GM19455 (cell line): ENCODE measurements at regions not wholly inside any gene's neighbourhood (a gene's known extent, or its start where the extent isn't known, plus 50 kb on each side); places are given as distances from the start of the nearest gene placed in this dataset.

Experiments
- ATAC-seq: cut with Tn5 transposase; IDR thresholded peaks from one replicate; pipeline ENCODE4 v1.9.1; 2021; ENCODE audit not compliant: unreplicated experiment

- no peak for ATAC-seq
Observed at GRCh38 chr10:43809211-43809930, 160.7 kb upstream of the ZNF32 start.

DNA sequence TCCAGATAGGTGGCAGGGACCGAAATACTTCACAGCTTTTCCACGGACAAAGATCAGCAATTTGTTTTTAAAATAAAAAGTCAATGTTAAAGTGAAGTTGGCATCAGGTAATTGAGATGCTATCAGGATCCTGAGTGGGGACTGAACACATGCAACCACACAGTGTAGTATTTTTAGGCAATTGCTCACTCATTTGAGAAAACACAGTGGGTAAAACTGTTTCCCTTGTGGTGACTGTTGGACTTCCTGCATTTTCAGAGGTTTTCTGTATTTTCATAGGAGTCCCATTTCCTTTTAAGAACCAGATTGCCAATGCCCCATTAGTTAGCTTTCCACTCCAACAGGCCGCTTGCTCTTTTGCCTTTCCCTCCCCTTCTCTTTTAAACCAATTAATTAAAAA is 159.5 kb upstream of the ZNF32 start:
- peak; percentile 59 for ATAC-seq

GRCh38 chr10:43806831-43807640 is 158.4 kb upstream of the ZNF32 start:
- no peak for ATAC-seq

- ATAC-seq: no peak
Observed at GRCh38 chr10:43803791-43804190, 155.1 kb upstream of the ZNF32 start.

DNA sequence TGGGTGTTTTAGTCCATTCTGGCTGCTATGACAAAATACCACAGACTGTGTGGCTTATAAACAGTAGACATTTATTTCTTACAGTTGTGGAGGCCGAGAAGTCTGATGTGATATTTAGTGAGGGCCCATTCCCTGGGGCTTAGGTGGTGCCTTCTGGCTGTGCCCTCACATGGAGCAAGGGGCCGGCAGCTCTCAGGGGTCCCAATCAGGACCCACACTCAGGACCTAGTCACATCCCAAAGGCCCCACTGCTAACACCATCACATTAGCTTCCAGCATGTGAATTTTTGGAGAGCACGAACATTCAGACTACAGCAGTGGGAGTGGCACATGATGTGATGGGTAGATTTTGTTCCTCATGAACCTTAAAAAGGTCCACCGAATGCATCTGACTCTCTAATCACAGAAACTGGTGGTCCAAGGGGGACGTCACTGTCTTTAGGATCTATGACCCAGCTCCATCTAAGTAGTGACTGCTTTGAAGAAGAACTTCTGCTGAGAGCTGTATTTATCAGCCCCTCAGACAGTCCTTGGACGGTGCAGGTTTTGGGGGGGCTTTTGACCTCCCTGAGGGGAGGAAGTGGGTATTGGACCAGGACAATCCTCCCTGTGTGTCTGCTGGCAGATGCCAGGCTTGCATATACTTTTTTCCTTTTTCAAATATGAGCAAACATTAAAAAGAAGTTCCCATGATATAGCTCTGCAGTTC is 154.5 kb upstream of the ZNF32 start:
- ATAC-seq: no peak

DNA sequence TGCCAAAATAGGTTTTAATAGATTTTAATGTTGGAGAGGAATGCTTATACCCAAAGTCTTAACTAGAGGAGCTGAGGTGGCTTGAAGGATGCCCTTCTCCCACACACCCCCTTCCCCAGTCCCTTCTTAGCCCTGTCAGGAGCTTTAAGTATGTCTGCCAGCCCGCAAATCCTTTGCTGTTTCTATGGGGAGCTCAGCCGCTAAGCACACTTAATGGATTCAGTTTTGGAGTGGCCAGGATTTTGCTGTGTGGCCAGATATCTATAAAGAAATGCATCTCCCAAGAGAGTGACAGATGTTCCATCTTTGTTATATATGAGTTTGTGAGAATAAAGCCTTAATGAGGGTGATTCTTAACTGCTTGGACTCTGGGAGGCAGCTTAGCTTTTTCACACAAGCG is 152.9 kb upstream of the ZNF32 start:
- no peak for ATAC-seq

- no peak for ATAC-seq
Observed at GRCh38 chr10:43801140-43801539, 152.5 kb upstream of the ZNF32 start.

- ATAC-seq: no peak
Observed at GRCh38 chr10:43796781-43797180, 148.1 kb upstream of the ZNF32 start.

DNA sequence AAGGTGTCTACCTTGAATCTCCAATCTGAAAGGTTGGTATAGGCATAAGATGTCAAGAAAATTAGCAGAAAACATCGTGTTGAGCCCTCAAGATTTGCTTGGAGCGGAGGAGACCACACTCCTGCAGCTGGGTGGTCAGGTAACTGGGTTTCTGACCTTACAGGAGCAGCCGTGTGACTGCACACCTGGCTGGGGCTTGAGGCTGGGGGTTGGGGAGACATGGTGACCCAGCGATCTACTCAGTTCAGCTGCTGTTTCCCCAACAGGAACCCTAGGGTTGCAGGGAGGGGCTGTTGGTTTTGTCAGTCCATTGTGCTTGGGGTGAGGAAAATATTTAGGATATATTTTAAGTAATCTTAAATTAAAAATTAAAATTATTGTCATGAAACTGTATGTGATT is 147.0 kb upstream of the ZNF32 start:
- ATAC-seq: no peak

DNA sequence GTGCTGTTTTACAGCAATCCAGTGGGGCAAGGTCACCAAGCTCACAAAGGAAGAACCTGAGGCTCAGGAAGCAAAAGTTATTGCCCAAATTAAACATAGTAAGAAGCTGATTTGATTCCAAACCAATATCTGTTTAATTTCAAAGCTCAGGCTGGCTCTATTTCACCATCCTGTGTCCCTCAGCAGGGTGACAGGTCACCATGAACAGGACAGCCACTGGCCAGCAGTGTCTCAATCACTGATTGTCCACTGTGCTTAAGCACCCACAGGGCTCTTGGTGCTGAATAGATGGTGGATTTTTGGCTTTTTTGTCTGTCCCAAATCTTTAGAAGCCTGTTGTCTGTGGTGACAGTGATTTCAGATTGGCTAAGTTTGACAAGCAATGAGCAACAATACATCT is 146.4 kb upstream of the ZNF32 start:
- no peak for ATAC-seq

DNA sequence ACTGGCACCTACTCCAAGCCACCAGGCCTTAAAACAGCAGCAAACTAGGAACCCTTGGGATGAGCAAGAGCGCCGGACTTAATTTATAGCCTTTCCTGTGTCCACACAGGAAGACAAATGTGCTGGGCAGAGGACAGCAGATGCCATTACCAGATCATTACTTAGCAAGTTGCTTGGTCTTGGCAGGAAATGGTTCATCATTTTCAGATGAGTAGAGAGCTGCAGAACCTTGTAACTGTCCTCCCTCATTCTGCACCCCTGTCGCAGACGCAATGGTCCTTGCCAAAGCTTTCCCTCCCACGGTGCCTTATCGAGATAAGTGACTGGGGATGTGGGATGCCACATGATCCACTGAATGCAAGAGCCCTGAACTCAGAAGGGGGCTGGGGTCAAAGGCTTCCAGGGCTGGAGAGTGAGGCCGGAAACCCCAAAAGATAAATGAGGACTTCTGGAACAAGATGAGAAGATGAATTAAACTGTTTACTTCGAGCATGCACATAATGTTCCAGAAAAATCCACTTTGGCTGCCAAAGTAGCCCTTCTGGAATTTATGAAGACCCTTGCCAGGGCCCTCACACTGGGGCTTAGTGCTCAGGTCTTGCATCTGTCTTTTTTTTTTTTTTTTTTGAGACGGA is 145.6 kb upstream of the ZNF32 start:
- ATAC-seq: no peak

DNA sequence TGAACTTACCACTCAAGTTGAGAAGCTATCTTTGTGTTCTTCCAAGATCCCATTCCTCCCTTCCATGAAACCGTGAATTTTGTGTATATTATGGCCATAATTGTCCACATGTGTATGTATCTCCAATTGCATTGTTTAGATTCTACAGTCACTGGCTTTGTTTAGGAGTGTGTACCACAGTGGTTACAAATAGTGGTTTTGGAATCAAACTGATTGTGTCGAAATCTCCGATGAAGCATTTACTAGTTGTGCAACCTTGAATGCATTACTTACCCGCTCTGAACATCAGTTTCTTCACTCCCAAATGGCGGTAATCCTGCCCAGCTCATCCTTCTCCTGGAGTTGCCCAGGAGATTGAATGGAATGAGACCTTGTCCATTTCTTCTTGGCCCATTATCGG is 145.0 kb upstream of the ZNF32 start:
- no peak for ATAC-seq

GRCh38 chr10:43790147-43790546 is 141.5 kb upstream of the ZNF32 start:
- no peak for ATAC-seq

DNA sequence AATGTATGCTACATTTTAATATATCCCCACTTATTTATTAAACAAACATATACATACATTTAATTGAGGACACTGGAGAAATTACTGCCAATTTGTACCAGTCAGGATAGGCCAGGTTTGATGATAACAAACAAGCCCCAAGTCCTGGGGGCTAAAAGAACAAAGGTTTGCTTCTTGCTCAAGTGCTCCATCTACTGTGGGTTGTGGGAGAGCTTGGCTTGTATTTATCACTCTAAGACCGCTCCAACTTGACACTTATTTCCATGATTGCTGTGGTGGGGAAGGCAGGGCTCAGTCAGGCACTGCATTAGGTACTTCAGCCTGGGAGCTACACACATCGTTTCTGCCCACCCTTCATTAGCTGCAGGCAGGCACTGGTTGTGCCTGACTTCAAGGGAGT is 136.6 kb upstream of the ZNF32 start:
- ATAC-seq: no peak

DNA sequence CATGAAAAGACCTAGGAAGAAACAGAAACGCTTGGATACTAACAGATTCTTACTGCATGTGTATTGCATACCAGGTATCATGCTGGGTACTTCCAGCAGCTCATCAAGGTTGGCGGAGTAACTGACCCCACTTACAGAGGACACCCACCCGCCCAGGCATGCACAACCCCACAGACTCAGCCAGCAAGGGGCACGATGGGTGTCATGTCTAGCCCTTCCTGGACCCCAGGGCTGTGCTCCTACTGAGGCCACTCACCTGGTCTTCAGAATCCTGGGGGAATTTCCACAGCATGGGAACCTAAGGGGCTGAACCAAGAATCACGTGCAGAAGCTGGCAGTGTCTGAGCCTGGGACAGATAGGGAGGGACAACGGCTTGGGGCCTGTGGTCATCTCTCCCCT is 134.1 kb upstream of the ZNF32 start:
- no peak for ATAC-seq

- ATAC-seq: no peak
Observed at GRCh38 chr10:43781480-43782361, 133.0 kb upstream of the ZNF32 start.

DNA sequence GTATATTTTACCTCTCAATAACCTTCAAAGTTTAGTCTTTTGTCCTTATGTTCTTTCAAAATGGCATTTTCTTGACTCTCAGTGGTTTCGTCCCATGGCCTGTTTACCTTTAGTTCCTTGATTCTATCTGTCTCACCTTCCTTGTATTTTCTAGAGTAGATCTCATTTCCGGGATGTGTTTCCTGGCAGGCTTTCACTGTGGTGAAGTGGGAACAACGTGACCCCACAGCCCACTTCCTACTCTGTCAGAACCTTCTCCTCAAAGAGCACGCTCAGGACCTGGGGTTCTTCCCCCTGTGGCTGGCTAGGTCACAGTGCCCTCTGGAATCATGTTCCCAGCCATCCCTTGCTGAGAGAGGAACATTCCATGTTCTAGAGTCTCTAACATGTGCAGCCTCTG is 129.9 kb upstream of the ZNF32 start:
- ATAC-seq: no peak

GRCh38 chr10:43775384-43775783 is 126.7 kb upstream of the ZNF32 start:
- ATAC-seq: no peak

DNA sequence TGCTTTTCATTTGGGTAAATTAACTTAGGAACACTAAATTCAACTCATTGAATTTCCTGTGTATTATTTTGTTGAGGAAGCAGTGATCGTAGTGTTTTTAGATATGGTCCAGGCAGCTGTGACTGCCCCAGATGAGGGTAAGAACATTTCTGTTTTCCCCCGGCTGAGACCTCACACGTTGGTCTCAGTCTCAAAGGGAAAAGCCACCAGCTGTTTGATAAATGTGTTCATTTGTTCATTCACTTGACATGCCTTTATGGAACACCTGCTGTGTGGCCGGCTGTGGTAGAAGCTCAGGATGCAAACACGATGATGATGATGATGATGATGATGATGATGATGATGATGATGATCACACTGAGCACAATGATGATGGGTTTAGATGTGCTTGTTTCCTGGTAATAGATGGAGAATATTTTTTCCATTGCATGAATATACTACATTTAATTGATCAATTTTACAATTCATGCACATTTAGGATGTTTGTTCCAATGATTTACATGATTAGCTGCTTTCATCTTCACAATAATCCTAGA is 125.6 kb upstream of the ZNF32 start:
- no peak for ATAC-seq

- ATAC-seq: no peak
Observed at GRCh38 chr10:43773736-43774135, 125.1 kb upstream of the ZNF32 start.
